ENCODE measurements at regions not wholly inside any gene's neighbourhood (a gene's known extent, or its start where the extent isn't known, plus 50 kb on each side); places are given as distances from the start of the nearest gene placed in this dataset.

DNA sequence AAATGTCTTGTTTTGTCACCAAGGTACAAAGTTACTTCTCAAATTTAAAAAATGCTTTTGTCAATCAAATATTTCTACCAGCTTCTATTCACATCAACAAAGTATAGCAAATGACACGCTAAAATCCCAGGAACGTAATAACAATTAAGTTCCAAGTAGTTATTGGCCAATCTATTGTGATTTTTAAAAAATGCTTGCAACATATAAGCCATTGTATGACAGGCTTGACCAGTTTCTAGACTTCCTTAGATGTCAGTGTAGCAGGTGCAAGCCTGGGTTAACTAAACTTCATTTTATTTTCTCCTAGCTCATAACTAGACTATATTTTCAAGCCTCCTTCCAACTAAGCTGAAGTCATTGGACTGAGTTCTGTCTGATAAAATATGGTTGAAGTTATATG is 494.5 kb upstream of the PKN2 start:
- TF ChIP-seq, protein P1, sequence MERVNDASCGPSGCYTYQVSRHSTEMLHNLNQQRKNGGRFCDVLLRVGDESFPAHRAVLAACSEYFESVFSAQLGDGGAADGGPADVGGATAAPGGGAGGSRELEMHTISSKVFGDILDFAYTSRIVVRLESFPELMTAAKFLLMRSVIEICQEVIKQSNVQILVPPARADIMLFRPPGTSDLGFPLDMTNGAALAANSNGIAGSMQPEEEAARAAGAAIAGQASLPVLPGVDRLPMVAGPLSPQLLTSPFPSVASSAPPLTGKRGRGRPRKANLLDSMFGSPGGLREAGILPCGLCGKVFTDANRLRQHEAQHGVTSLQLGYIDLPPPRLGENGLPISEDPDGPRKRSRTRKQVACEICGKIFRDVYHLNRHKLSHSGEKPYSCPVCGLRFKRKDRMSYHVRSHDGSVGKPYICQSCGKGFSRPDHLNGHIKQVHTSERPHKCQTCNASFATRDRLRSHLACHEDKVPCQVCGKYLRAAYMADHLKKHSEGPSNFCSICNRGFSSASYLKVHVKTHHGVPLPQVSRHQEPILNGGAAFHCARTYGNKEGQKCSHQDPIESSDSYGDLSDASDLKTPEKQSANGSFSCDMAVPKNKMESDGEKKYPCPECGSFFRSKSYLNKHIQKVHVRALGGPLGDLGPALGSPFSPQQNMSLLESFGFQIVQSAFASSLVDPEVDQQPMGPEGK (CRISPR knock-in tag; IDR thresholded peaks at IDR 0.05; ENCODE audit: borderline replicate concordance): no peak
- TF ChIP-seq OSR1 (CRISPR knock-in tag; IDR thresholded peaks at IDR 0.05): no peak
- TF ChIP-seq ISL1 (CRISPR knock-in tag; IDR thresholded peaks at IDR 0.05): no peak
- TF ChIP-seq, protein P2, sequence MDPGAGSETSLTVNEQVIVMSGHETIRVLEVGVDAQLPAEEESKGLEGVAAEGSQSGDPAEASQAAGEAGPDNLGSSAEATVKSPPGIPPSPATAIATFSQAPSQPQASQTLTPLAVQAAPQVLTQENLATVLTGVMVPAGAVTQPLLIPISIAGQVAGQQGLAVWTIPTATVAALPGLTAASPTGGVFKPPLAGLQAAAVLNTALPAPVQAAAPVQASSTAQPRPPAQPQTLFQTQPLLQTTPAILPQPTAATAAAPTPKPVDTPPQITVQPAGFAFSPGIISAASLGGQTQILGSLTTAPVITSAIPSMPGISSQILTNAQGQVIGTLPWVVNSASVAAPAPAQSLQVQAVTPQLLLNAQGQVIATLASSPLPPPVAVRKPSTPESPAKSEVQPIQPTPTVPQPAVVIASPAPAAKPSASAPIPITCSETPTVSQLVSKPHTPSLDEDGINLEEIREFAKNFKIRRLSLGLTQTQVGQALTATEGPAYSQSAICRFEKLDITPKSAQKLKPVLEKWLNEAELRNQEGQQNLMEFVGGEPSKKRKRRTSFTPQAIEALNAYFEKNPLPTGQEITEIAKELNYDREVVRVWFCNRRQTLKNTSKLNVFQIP (CRISPR knock-in tag; IDR thresholded peaks at IDR 0.05; ENCODE audit: borderline replicate concordance, low read depth): no peak
- TF ChIP-seq SNAI2 (CRISPR knock-in tag; IDR thresholded peaks at IDR 0.05): no peak
- no peak for TF ChIP-seq ZFP30 (CRISPR knock-in tag; IDR thresholded peaks at IDR 0.05)
- TF ChIP-seq, protein P3, sequence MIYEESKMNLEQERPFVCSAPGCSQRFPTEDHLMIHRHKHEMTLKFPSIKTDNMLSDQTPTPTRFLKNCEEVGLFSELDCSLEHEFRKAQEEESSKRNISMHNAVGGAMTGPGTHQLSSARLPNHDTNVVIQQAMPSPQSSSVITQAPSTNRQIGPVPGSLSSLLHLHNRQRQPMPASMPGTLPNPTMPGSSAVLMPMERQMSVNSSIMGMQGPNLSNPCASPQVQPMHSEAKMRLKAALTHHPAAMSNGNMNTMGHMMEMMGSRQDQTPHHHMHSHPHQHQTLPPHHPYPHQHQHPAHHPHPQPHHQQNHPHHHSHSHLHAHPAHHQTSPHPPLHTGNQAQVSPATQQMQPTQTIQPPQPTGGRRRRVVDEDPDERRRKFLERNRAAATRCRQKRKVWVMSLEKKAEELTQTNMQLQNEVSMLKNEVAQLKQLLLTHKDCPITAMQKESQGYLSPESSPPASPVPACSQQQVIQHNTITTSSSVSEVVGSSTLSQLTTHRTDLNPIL (CRISPR knock-in tag; IDR thresholded peaks at IDR 0.05; ENCODE audit: low read depth): no peak
- TF ChIP-seq ZFP3 (CRISPR knock-in tag; IDR thresholded peaks at IDR 0.05): no peak
- TF ChIP-seq ZNF565 (CRISPR knock-in tag; conservative IDR thresholded peaks at IDR 0.05; ENCODE audit: low read depth): no peak
- TF ChIP-seq ARNTL (CRISPR knock-in tag; IDR thresholded peaks at IDR 0.05; ENCODE audit: borderline replicate concordance, low read depth): no peak
- no peak for TF ChIP-seq PPARA (CRISPR knock-in tag; IDR thresholded peaks at IDR 0.05; ENCODE audit: borderline replicate concordance)
- TF ChIP-seq RARB (CRISPR knock-in tag; IDR thresholded peaks at IDR 0.05): no peak
- no peak for TF ChIP-seq ZC3H10 (CRISPR knock-in tag; IDR thresholded peaks at IDR 0.05)
- no peak for TF ChIP-seq ZNF70 (CRISPR knock-in tag; IDR thresholded peaks at IDR 0.05)
